ENCODE measurements at regions not wholly inside any gene's neighbourhood (a gene's known extent, or its start where the extent isn't known, plus 50 kb on each side); places are given as distances from the start of the nearest gene placed in this dataset.

DNA sequence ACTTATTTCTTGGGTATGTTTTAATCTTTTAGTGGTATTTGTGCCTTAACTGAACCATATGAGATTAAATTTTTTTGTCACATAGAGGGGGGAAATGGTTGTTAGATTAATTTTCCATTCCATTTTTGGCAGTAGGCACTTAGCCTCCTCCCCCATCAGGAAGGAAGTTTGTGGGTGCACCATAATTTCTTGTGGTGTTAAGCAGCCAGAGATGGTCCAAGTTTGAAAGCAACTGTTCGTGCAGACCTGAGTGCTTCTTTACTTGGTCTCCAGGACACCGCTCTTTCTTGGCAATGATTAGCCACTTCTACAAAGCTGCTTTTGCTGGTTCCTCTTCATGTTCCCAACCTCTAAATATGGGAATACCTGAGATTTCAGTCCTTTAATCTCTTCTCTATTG is 92.7 kb upstream of the RPL34 start:
- DNase-seq (ENCODE audit: low spot score), result no peak

DNA sequence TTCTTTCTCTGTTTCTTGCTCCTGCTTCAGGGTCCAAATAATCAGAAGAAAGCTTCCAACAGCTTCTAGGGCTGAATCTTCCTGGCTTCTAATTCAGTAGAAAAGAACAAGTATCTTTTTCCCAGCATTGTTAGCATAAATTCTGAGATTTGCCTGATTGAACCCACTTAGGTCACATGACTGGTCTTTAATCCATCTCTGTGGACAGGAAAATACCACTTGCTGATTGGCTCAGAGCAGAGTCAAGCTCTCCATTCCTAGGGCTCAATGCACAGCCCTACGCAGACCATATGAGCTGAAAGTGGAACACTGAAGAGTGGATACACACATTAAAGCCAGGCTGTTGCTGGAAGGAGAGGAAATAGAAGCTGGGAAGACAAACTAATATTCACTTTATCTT is 99.6 kb upstream of the RPL34 start:
- no peak for DNase-seq (ENCODE audit: low spot score)

DNA sequence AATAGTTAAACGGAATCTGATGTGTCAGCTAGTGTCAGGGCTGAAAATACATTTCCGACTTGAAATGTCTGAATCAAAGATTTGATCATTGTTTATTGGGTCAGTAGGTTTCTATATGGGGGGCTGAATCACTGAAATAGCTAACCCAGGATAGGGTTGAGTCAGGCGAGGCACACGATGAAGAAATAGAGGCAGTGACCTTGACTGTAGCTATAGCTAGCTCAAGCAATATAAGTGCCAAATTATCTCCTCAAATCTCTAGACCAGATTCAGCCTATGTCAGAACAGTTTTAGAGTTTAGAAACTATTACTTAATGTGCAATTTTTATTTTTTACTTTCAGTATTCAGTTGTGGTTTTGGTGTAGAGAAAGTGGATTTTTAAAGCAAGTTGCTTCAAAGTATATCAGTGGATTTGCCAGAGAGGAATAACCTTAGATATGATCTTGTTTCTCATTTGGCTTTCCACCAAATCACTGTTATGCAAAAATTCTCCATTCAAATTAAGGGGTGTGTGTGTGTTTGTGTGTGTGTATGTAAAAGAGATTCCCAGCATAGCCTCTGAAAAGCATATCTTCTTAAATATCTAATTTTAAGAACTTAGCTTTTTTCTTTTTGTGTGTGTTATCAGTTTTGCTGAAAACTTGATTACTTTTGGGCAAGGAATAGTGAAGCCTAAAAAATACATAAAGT is 100.3 kb upstream of the RPL34 start:
- DNase-seq (ENCODE audit: low spot score), result no peak

DNA sequence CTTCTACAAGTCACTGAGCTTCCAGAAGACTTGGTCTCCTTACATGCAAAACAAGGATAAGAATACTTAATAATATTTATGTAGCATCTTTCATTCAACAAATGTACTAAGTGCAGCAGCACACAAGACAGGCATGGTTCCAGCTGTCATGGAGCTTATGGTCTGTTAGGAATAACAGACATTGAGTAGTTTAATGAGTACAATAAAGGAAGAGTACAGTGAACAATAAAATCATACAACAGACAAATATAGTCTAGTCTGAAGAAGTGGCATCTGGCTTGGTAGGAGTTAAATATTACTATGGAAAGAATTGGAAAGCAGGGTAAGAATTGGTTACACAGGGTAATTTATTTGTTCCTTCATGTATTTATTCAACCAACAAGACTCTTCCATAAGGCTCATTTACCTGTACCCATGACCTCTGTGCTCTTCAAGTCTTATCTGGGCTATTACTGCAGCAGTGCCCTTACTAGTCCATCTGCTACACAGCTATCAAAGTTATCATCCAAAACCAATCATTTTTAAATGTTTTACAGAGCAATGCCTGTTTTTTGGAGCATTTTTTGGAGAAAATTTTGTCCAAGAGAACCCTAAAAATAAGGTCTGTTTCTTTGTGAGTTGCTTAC is 101.1 kb upstream of the RPL34 start:
- no peak for DNase-seq (ENCODE audit: low spot score)

DNA sequence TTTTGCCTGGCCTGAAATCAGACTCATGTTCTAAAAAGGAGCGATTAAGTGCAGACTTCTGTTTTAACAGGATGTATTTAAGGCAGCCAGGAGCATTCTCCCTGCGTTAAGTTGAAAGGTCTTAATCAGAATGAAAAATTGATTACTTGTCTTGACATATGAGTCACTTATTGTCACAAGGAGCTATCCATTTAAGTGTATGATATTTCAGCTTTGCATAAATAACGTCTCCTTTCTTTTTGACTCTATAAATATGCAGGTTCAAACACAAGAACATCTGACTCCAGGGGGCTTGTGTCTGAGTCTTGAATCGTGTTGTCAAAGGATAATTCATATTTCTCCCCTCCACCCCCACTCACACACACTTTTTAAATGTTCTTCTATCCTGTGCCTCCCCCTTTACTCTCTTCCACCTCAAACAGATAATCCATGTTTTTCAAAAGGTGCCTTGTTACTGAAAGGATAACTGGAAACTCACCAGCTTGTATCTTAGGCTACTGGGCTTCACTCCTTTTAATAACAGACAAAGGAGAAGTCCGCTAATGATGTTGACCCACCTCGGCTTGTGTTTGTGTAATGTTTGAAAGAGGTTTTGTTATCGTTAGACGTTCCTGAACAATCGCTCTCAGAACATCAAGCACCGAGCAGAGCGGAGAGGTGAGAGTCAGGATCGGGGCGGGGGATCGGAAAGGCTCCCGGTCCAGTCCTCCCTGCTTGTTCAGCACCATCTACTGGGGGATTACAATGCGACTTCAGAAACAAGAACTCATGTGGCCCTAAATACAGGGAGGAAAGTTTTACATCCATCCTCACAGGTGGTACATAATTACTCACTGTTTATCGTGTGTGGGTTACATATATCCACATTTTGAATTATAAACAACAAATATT is 107.5 kb upstream of the RPL34 start:
- peak; percentile 13 for DNase-seq (ENCODE audit: low spot score)

DNA sequence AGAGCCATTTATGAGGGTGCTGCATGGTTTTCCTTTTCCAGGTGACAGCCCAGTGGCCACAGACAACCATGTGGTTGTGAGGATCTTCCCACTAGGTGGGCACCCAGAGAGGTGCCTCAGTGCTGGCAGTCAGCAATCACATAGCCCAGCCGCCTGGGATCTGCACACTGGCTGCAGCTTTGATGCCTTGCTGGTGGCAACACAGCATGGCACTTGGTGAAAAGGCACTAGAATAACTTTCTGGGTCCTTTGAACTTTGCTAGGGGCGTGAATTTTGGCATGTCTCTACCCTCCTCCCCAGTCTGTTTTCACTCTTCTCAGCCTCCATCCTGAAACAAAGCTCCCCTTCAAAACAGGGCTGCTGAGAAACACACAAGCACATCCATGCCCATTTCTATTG is 108.8 kb upstream of the RPL34 start:
- DNase-seq (ENCODE audit: low spot score), result no peak

DNA sequence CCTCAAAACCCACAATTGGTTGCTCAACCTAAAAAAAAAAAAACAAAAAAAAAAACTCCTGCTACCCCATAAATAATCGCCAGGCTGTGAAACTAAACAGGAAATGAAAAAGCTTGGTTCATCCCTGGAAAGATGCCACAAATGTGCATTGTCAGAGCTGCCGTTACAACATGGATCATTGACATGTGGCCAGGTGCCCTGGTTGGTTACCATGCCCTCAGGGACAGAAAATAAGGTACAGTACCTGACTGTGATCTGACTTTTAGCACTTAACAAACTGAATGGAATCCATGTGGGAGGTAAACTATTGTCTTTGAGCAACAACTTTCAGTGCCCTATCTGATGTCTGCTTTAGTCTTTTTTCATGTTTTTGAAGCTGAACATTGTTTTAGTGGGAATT is 118.0 kb upstream of the RPL34 start:
- no peak for DNase-seq (ENCODE audit: low spot score)

DNA sequence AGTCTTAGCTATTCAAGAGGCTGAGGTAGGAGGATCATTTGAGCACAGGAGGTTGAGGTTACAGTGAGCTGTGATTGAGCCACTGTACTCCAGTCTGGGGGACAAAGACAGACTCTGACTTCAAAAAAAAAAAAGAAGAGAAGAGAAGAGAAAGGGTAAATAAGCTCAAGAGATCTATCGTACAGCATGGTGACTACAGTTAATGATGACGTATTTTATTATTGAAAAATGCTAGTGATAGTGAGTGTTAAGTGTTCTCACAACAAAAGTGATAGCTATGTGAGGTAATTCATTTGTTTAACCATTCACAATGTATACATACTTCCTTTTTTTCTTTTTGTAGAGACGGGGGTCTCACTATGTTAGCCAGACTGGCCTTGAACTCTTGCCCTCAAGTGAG is 121.5 kb upstream of the RPL34 start:
- no peak for DNase-seq (ENCODE audit: low spot score)

DNA sequence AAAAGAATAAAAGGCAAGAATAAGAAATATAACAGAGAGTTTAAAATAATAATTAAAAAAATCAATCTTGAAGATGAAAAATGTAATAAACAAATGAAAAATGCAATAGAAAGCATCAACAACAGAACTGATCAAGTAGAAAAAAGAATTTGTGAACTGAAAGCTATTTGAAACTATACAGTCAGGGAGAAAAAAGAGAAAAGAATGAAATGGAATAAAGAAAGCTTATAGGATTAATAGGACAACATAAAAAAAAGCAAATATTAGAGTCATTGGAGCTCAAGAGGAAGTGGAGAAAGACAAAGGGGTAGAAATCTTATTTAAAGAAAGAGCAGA is 126.8 kb upstream of the RPL34 start:
- no peak for DNase-seq (ENCODE audit: low spot score)

DNA sequence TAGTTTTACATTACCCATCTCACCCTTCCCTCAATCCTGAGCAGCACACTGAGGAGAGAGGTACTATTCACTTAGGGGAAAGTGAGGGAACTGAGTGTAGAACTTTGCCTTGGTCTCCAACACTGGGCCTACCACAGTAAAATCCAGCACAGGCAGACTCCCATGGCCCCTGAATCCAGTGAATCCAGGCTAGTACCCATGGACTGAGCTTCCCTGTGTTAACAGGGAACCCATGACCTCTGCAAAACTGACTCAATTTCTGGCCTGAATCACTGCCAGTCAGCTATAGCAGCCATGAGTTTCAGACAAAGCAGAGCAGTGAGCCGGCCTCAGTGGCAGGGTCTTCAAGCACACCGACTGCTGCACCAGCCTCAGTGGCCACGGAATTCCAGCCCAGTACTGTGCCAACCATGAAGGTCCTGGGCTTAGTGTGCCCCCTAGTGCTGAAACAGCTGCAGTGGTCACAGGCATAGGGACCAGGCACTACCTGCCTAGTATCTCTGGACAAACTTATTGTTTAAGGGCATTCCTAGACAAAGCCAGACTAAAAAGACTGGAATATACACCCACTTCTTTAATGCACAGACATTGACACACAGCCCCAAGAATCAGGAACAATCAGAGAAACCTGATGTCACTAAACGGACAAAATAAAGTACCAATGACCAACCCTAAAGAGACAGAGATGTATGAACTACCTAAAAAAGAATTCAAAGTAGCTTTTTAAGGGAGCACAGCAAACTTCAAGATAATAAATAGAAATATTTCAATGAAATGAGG is 127.4 kb upstream of the RPL34 start:
- DNase-seq (ENCODE audit: low spot score), result peak; percentile 8

DNA sequence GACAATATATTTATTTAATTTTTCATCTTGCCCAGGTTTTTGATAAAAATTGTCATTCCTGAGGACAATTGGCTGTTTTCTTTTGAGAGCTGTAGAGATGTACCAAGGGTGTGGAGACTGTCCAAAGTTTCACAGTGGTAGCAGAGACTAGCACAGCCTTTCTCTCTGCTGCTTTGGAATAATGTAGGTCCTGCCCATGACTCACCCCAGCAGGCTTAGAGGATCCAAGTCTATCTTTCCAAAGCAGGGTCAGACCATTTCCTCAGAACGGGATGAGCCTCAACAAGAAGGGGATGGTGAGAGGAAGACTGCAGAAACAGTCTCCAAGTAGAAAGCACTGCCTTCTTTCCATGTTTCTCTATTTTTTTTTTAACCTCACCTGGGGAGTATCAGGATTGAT is 131.5 kb upstream of the RPL34 start:
- no peak for DNase-seq (ENCODE audit: low spot score)

DNA sequence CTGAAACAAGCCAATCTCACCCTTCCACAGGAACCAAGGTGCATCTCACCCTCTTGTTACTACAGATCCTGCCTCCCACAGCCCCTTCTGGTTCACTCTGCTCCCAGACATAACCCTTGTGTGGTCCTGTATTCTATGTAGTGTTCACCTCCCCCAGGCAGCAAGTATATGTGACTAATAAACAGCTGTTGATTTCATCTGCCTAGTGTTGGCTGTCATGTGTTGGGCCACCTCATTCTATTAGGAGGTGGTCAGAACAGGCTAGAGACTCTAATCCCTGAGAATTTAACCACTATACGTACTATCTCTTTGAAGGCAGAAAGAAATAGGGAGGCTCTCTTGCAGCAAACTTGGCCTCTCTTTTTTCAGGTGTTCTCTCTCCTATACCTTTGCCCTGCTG is 134.3 kb upstream of the RPL34 start:
- no peak for DNase-seq (ENCODE audit: low spot score)

DNA sequence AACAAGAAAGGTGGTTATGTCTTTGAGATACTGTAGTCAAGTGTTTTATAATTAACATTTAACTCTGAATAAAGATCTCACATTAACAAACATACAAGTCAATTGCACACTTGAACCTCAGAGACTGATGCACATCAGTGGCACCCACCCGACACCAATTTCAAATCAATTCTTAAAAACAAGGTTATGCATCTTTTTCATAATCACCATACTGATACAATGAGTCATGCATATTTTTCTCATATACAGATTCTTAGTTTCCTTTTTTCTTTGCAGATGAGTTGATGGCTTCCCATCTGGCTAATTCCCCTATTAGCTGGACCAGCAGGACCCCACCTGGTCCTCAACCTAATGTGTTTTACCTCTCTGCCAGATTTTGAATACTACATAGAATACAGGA is 136.2 kb upstream of the RPL34 start:
- no peak for DNase-seq (ENCODE audit: low spot score)

DNA sequence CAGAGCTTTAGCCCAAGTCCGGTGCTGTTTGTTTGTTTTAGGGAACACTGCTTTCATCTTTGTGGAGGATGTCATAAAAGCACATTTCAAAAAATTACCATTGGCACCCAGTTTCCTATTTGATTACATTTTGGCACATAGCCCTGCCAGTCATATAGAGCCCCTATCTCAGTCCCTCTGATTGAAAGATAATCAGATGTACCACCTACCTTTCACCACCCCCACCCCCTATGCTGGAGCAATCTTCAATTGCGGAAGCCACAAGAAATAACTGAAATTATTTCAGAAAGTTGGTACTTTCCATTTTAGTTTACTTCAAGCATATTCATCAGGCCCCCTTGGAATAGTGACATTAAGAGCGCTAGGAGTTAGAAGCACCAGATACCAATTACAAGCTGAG is 136.7 kb upstream of the RPL34 start:
- no peak for DNase-seq (ENCODE audit: low spot score)

DNA sequence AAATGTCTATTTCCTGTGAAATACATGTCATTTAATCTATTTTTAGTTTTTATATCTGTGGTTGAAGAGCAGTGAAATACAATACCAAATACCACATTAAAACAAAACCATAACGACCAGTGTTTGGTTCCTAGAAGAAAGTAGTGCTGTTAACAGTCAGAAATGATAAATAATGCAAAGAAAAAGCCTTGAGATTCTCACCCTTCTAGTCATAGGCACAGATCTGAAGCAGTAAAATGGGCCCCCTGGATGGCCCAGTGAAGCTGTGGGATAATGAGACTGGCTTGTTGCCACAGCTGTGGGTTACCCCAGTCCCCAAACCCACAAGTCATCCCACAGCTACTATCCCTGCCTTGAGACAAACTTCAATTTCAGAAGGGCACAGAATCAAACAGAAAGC is 137.3 kb upstream of the RPL34 start:
- no peak for DNase-seq (ENCODE audit: low spot score)

DNA sequence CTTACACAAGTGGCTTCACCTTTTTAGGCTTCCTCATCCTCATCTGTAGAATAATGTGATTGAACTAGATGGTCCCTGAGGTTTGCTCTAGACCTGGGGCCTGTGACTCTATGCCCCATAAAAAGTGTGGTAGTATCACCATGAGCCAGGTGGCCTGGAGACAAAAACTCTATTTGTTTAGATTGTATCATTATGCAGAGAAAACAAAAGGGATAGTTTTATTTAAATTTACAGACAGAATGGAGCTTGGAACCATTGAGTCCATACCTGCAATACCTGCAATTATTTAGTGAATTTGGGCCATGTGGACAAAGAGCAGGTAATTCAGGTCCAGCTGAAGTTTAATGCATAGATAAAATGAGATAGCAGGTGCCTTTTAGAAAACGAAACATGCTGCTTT is 139.5 kb upstream of the RPL34 start:
- DNase-seq (ENCODE audit: low spot score), result no peak

DNA sequence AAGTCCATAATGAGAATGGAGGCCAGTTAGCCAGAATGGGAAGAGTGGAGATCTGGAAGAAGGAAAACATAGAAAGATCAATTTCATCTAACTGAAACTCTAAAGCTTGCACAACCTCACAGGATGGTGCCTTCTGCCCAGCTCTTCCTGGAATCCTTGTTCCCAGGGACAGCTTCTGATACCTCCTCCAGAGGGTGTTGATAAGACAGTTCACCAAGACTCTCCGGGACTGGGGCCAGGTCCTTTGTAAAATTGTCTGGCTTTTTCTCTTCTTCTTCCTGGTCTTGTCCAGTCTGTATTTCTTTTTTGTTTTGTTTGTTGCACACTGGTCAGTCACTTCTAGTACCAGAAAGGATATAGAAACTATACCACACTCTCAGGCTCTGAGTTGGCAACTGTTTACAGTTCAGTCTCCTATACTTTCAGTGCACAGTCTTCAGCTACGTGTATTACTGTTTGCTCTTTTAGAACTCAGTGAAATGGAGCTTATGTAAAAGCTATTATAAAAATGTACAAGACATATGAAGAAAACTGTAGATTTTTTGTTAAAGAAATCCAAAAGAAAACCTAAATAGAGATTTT is 142.8 kb upstream of the RPL34 start:
- DNase-seq (ENCODE audit: low spot score), result no peak

DNA sequence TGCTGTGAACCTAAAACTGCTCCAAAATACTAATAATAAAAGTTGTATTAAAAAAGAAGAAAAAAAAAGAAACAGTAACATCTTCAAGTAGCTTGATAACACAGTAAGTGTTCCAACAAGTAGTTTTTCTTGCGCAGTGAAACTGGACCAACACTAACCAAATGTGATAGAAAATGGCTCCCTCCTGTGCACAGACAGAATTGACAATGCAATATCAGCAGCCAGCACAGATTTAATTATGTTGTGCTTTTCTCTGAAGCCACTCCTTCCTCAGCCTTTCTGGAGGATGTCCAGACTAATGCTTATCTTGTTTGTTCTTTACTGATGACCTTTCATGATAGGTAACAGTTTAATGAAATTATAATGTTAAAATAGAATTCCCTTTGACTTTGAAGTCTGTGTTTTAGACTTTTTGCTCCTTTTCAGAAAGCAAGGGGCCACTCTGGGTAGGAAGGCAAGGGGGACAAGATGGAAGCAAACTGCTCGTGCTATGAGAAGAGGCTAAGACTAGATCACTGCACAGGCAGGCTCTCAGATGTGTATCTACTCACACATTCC is 147.1 kb upstream of the RPL34 start:
- no peak for DNase-seq (ENCODE audit: low spot score)

DNA sequence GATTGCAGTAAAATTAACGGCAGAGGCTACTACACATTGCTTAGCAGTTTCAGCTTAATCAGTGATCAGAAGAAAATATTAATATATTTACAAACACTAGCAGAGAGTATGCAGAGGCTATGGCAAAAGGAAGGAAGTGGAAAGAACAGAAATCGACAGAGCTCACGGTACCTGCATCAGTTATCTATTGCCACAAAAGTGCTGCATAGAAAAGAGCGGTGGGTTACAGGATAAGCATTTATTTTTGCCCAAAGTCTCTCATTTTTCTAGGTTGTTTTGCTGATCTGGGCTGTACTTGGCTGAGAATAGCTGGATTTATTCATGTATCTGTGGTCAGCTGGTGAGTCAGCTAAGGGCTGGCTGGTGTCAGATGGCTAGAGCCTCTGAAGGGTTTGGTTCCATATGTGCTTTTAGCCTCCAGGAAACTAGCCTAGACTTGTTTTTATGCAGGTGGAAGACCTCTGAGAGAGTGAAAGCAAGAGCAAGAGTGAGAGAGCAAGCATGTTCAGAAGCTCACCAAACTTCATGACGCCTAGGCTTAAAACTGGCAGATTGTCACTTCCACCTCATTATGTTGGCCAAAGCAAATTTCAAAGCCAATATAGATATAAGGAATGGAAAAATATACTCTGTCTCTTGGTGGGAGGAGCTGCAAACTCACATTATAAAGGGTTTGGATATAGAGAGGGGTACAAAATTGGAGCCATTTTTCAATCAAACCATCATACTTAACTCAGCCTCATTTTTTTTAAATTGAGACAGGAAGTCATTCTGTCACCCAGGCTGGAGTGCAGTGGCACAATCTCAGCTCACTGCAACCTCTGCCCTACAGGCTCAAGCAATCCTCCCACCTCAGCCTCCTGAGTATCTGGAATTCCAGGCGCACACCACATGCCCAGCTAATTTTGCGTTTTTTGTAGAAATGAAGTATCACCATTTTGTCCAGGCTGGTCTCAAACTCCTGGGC is 153.2 kb upstream of the RPL34 start:
- no peak for DNase-seq (ENCODE audit: low spot score)

DNA sequence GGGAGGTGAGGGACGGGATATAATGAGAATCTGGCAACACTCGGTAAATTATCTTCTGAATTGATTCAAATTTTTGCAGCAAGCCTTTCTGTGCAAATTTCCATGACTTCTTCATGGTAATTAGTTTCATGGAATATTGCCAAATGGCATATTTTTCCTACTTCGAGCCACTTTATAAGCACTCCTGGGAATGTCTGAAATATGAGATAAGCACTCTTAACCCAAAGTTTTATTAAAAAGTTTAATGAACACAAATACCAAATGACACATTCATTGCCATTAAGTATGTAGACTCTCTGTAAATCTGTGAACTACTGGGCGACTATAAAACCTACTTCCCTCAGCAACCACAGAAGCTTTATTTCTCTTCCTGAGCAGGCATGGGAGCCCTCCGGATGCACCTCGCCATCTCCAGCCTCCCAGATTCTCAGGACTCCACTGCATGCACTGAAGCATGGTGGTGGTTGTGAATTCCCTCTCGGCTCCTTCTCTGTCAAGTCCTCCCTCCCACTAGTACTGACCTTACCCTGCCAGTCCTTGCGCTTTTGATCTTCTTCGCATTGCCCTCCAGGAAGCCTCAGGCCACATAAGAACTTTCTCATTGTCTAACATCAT is 154.4 kb upstream of the RPL34 start:
- no peak for DNase-seq (ENCODE audit: low spot score)

All from HuH-7 (cell line).